H1 (cell line): ENCODE measurements at regions not wholly inside any gene's neighbourhood (a gene's known extent, or its start where the extent isn't known, plus 50 kb on each side); places are given as distances from the start of the nearest gene placed in this dataset.

Source experiments
- CTCF ChIA-PET: fragments of 300-600 bp; sonication (Branson Sonifier 250); formaldehyde crosslinking; loops from one replicate; lab custom pipeline; 2021; ENCODE audit not compliant: partially characterized antibody; lab: Charles Lee
- POLR2A ChIA-PET: fragments of 300-600 bp; sonication (Branson Sonifier 250); formaldehyde crosslinking; loops from one replicate; lab custom pipeline; 2021; ENCODE audit warnings: inconsistent platforms; ENCODE audit not compliant: partially characterized antibody; lab: Charles Lee
- DNase-seq, 2 experiments: peaks; one replicate each; pipeline versions ENCODE4 v3.0.0 to v3.0.0-alpha.2; 2010 to 2022; ENCODE audit warnings: low spot score in 2 of 2, low read depth in 1 of 2, mixed read lengths in 1 of 2
- FAIRE-seq: peaks from 2 replicates; lab custom pipeline; 2011; peaks lifted over from hg19 to GRCh38; lab: Jason Lieb, UNC
- H2AFZ ChIP-seq: 2 replicates; pipeline ENCODE4 v1.8.1; 2012; ENCODE audit warnings: low read length, inconsistent platforms
- H2AK5ac ChIP-seq: 2 replicates; pipeline ENCODE4 v1.6.1; 2013; ENCODE audit warnings: low read depth, low read length
- H2BK120ac ChIP-seq: replicated peaks from 2 replicates; pipeline ENCODE3; 2013; ENCODE audit warnings: low read depth, low read length, inconsistent platforms
- H2BK12ac ChIP-seq: 2 replicates; pipeline ENCODE4 v1.6.1; 2013; ENCODE audit warnings: low read depth, low read length
- H2BK15ac ChIP-seq: 2 replicates; pipeline ENCODE4 v1.6.1; 2013; ENCODE audit warnings: low read length
- H2BK20ac ChIP-seq: 2 replicates; pipeline ENCODE4 v1.6.1; 2013; ENCODE audit warnings: low read length
- H2BK5ac ChIP-seq: 2 replicates; pipeline ENCODE4 v1.6.1; 2013; ENCODE audit warnings: low read depth, low read length
- H3K14ac ChIP-seq: 2 replicates; pipeline ENCODE4 v1.6.1; 2013; ENCODE audit warnings: inconsistent platforms; ENCODE audit not compliant: insufficient read length
- H3K18ac ChIP-seq: 2 replicates; pipeline ENCODE4 v1.6.1; 2013; ENCODE audit warnings: low read length; ENCODE audit errors: extremely low read depth
- H3K23ac ChIP-seq: 2 replicates; pipeline ENCODE4 v1.6.1; 2013; ENCODE audit warnings: inconsistent platforms; ENCODE audit not compliant: insufficient read length
- H3K23me2 ChIP-seq: 2 replicates; pipeline ENCODE4 v1.6.1; 2013; ENCODE audit warnings: low read depth, low read length
- H3K27ac ChIP-seq: 2 replicates; pipeline ENCODE4 v1.6.1; 2011; ENCODE audit warnings: low read depth, low read length, inconsistent platforms
- H3K27me3 ChIP-seq, 4 experiments: replicated peaks in 1 of 4; 1 replicate in 1 of 4; 2 replicates in 3 of 4; pipeline versions ENCODE4 v1.6.1 to v1.8.1; 2011 to 2013; ENCODE audit warnings: low read length in 3 of 4, mild to moderate bottlenecking in 3 of 4, inconsistent platforms in 2 of 4, mixed read lengths in 2 of 4, moderate library complexity in 1 of 4; ENCODE audit not compliant: control insufficient read depth in 3 of 4, insufficient read depth in 3 of 4; ENCODE audit errors: extremely low read depth in 1 of 4
- H3K36me3 ChIP-seq, 4 experiments: 2 replicates each; pipeline versions ENCODE4 v1.6.1 to v1.8.1; 2011 to 2013; ENCODE audit warnings: mild to moderate bottlenecking in 4 of 4, low read length in 3 of 4, moderate library complexity in 2 of 4, control low read depth in 1 of 4, inconsistent platforms in 1 of 4; ENCODE audit not compliant: insufficient read depth in 4 of 4, control insufficient read depth in 2 of 4
- H3K4ac ChIP-seq: replicated peaks from 2 replicates; pipeline ENCODE3; 2013; ENCODE audit warnings: low read length, low read depth, mixed read lengths, inconsistent platforms; ENCODE audit not compliant: insufficient read length
- H3K4me1 ChIP-seq, 4 experiments: replicated peaks in 1 of 4; 1 replicate in 1 of 4; 2 replicates in 3 of 4; pipeline versions ENCODE4 v1.6.1 to v1.8.1; 2011 to 2013; ENCODE audit warnings: low read length in 3 of 4, inconsistent platforms in 2 of 4, mixed read lengths in 1 of 4; ENCODE audit not compliant: insufficient read depth in 4 of 4, control insufficient read depth in 3 of 4
- H3K4me2 ChIP-seq, 2 experiments: 2 replicates each; pipeline versions ENCODE4 v1.6.1 to v1.8.1; 2011 to 2013; ENCODE audit warnings: low read depth in 2 of 2, low read length in 2 of 2, control low read depth in 1 of 2, inconsistent platforms in 1 of 2, mild to moderate bottlenecking in 1 of 2; ENCODE audit not compliant: insufficient read depth in 1 of 2
- H3K4me3 ChIP-seq, 4 experiments: fragments of 200-600, 300-600 bp in 1 of 4; sonication (generic), shearing (Covaris generic), sonication (Bioruptor Twin) in 1 of 4; 2 replicates each; pipeline versions ENCODE4 v1.5.1 to v1.8.1; 2011 to 2016; ENCODE audit warnings: low read length in 4 of 4, low read depth in 3 of 4, control low read depth in 2 of 4, inconsistent platforms in 2 of 4, mild to moderate bottlenecking in 2 of 4, mixed read lengths in 1 of 4, moderate library complexity in 1 of 4; ENCODE audit not compliant: insufficient read depth in 2 of 4; ENCODE audit errors: extremely low read depth in 1 of 4
- H3K56ac ChIP-seq: replicated peaks from 2 replicates; pipeline ENCODE3; 2013; ENCODE audit warnings: low read depth, mild to moderate bottlenecking, mixed read lengths, low read length, inconsistent platforms; ENCODE audit not compliant: insufficient read length
- H3K79me1 ChIP-seq: 2 replicates; pipeline ENCODE4 v1.6.1; 2013; ENCODE audit warnings: low read depth, low read length, control low read depth
- H3K79me2 ChIP-seq, 2 experiments: 2 replicates each; pipeline versions ENCODE4 v1.6.1 to v1.8.1; 2012 to 2013; ENCODE audit warnings: low read length in 2 of 2, mild to moderate bottlenecking in 2 of 2, inconsistent platforms in 1 of 2; ENCODE audit not compliant: insufficient read depth in 2 of 2, control insufficient read depth in 1 of 2
- H3K9ac ChIP-seq, 4 experiments: replicated peaks in 1 of 4; 1 replicate in 1 of 4; 2 replicates in 3 of 4; pipeline versions ENCODE4 v1.6.1 to v1.8.1; 2011 to 2013; ENCODE audit warnings: low read depth in 3 of 4, low read length in 3 of 4, control low read depth in 2 of 4, mild to moderate bottlenecking in 2 of 4, moderate library complexity in 2 of 4, inconsistent platforms in 1 of 4; ENCODE audit errors: extremely low read depth in 1 of 4
- H3K9me3 ChIP-seq, 2 experiments: 2 replicates each; pipeline versions ENCODE4 v1.6.1 to v1.8.1; 2012 to 2013; ENCODE audit warnings: mild to moderate bottlenecking in 2 of 2, moderate library complexity in 2 of 2, control low read depth in 1 of 2, inconsistent platforms in 1 of 2, low read depth in 1 of 2, low read length in 1 of 2, mixed read lengths in 1 of 2; ENCODE audit not compliant: insufficient read depth in 2 of 2
- H4K20me1 ChIP-seq, 2 experiments: replicated peaks in 1 of 2; 2 replicates each; pipeline versions ENCODE3 to v1.8.1; 2011 to 2013; ENCODE audit warnings: inconsistent platforms in 2 of 2, low read length in 2 of 2, mild to moderate bottlenecking in 1 of 2; ENCODE audit not compliant: insufficient read depth in 2 of 2, control insufficient read depth in 1 of 2
- H4K5ac ChIP-seq: 2 replicates; pipeline ENCODE4 v1.6.1; 2013; ENCODE audit warnings: low read length, low read depth, mixed read lengths, inconsistent platforms; ENCODE audit not compliant: insufficient read length
- H4K8ac ChIP-seq: 2 replicates; pipeline ENCODE4 v1.8.0; 2013; ENCODE audit warnings: mild to moderate bottlenecking, moderate library complexity, low read length, inconsistent platforms; ENCODE audit not compliant: insufficient read depth; ENCODE audit errors: extremely low read depth
- H4K91ac ChIP-seq: replicated peaks from 2 replicates; pipeline ENCODE3; 2013; ENCODE audit warnings: low read length, mixed read lengths, inconsistent platforms; ENCODE audit not compliant: insufficient read length
- BACH1 ChIP-seq: IDR thresholded peaks from 2 replicates; pipeline ENCODE4 v1.6.1; 2012; ENCODE audit warnings: low read length, improper control_type of control experiment
- CBX5 ChIP-seq: fragments of 300-800, 300-1000 bp; sonication (generic); IDR thresholded peaks from 2 replicates; pipeline ENCODE4 v1.7.1; 2016; ENCODE audit warnings: antibody characterized with exemption, low read length, low read depth
- CHD1 ChIP-seq: IDR thresholded peaks from 2 replicates; pipeline ENCODE4 v1.6.1; 2012; ENCODE audit warnings: low read depth, low read length, improper control_type of control experiment
- CHD2 ChIP-seq: IDR thresholded peaks from 2 replicates; pipeline ENCODE4 v1.6.1; 2012; ENCODE audit warnings: low read length, improper control_type of control experiment
- GABPA ChIP-seq: IDR thresholded peaks from 2 replicates; pipeline ENCODE4 v1.6.1; 2011; ENCODE audit warnings: mild to moderate bottlenecking, low read length, moderate library complexity, borderline replicate concordance; ENCODE audit not compliant: insufficient read depth
- GTF2F1 ChIP-seq: IDR thresholded peaks from 2 replicates; pipeline ENCODE4 v1.6.1; 2012; ENCODE audit warnings: low read depth, low read length, improper control_type of control experiment, borderline replicate concordance
- KDM1A ChIP-seq: fragments of 200-600, 300-600 bp; sonication (generic); IDR thresholded peaks from 2 replicates; pipeline ENCODE4 v1.7.1; 2016; ENCODE audit warnings: mild to moderate bottlenecking, low read length, borderline replicate concordance
- KDM4A ChIP-seq: IDR thresholded peaks from one replicate; pipeline ENCODE4 v1.7.1; 2012; ENCODE audit warnings: low read depth, mild to moderate bottlenecking, moderate library complexity, low read length, inconsistent platforms; ENCODE audit not compliant: severe bottlenecking
- MAX ChIP-seq: IDR thresholded peaks from 2 replicates; pipeline ENCODE4 v1.6.1; 2012; ENCODE audit warnings: inconsistent platforms
- NANOG ChIP-seq: IDR thresholded peaks from 2 replicates; pipeline ENCODE4 v1.6.1; 2011; ENCODE audit warnings: low read length, low read depth, mild to moderate bottlenecking, inconsistent platforms; ENCODE audit not compliant: insufficient read depth, poor library complexity, severe bottlenecking
- RAD21 ChIP-seq, 2 experiments: IDR thresholded peaks in 1 of 2; conservative IDR thresholded peaks in 1 of 2; 2 replicates each; pipeline ENCODE4 v1.6.1; 2011; ENCODE audit warnings: low read depth in 2 of 2, low read length in 2 of 2, improper control_type of control experiment in 1 of 2, inconsistent platforms in 1 of 2, mild to moderate bottlenecking in 1 of 2, moderate library complexity in 1 of 2
- RFX5 ChIP-seq: IDR thresholded peaks from 2 replicates; pipeline ENCODE4 v1.6.1; 2011; ENCODE audit warnings: low read depth, low read length, improper control_type of control experiment, borderline replicate concordance
- SAP30 ChIP-seq: fragments of 300-600 bp; sonication (generic); IDR thresholded peaks from 2 replicates; pipeline ENCODE4 v1.7.1; 2012; ENCODE audit warnings: low read length, moderate library complexity, mild to moderate bottlenecking, inconsistent platforms; ENCODE audit not compliant: insufficient read depth, insufficient replicate concordance
- SP1 ChIP-seq: IDR thresholded peaks from 2 replicates; pipeline ENCODE4 v1.6.1; 2011; ENCODE audit warnings: low read depth, low read length
- SP4 ChIP-seq: IDR thresholded peaks from 2 replicates; pipeline ENCODE4 v1.6.1; 2012; ENCODE audit warnings: low read length, inconsistent platforms
- TCF12 ChIP-seq: IDR thresholded peaks from 2 replicates; pipeline ENCODE4 v1.6.1; 2011; ENCODE audit warnings: low read depth, mild to moderate bottlenecking, low read length

- POLR2A ChIA-PET: no interaction called here
- H2AFZ ChIP-seq: no peak overlapping the region
Observed at GRCh38 chr6:113211170-113211569, 646.0 kb upstream of the MARCKS start.

More at GRCh38 chr6:113211170-113211569, 646.0 kb upstream of the MARCKS start:
- no peak overlapping the region for H4K91ac ChIP-seq
- no peak overlapping the region for H4K8ac ChIP-seq
- H3K4me2 ChIP-seq: no peak overlapping the region
- H2AK5ac ChIP-seq: no peak overlapping the region
- no peak overlapping the region for H3K27ac ChIP-seq
- H3K9me3 ChIP-seq: no peaks in the 10 kb centered on the region
- no peak overlapping the region for H2BK120ac ChIP-seq
- peaks cover 0 to 3% (median 0%) of the 10 kb centered on the region in 4 experiments; a peak in 1 of 7 replicates for H3K4me1 ChIP-seq
- H2BK20ac ChIP-seq: no peak overlapping the region
- no peak for DNase-seq
- H3K4me3 ChIP-seq: no peak overlapping the region
- TF ChIP-seq NANOG (no peak), CBX5 (no peak), GABPA (no peak), CHD1 (no peak), TCF12 (no peak), CHD2 (no peak), RFX5 (no peak), SAP30 (no peak), BACH1 (no peak), SP1 (no peak), SP4 (no peak), KDM4A (no peak), MAX (no peak), RAD21 (IDR thresholded peaks at IDR 0.05 in 1 of 2, conservative IDR thresholded peaks at IDR 0.05 in 1 of 2; ENCODE audit: low read depth in 2 of 2, low read length in 2 of 2) (no peak), KDM1A (no peak), GTF2F1 (no peak)
- no peaks in the 10 kb centered on the region for H3K79me1 ChIP-seq
- no peak overlapping the region for H3K9ac ChIP-seq
- H4K5ac ChIP-seq: no peak overlapping the region
- no peak overlapping the region for H3K4ac ChIP-seq
- H3K79me2 ChIP-seq: no peaks in the 10 kb centered on the region
- no peak overlapping the region for H3K23ac ChIP-seq
- H3K27me3 ChIP-seq: no peaks in the 10 kb centered on the region
- no peak overlapping the region for H3K14ac ChIP-seq
- FAIRE-seq: no peak
- no peaks in the 10 kb centered on the region for H3K23me2 ChIP-seq
- H4K20me1 ChIP-seq: no peaks in the 10 kb centered on the region
- H3K56ac ChIP-seq: no peak overlapping the region
- H3K36me3 ChIP-seq: no peaks in the 10 kb centered on the region
- CTCF ChIA-PET: interaction anchor here (0.7 to 1.7 kb wide), 3 partner anchors 10 to 840 kb away, joined by 3 to 5 read pairs (median 3); no protein-coding TSS in a partner anchor
- H2BK5ac ChIP-seq: no peak overlapping the region
- H2BK15ac ChIP-seq: no peak overlapping the region
- no peak overlapping the region for H3K18ac ChIP-seq
- no peak overlapping the region for H2BK12ac ChIP-seq
